ACHN (cell line): ENCODE measurements at regions not wholly inside any gene's neighbourhood (a gene's known extent, or its start where the extent isn't known, plus 50 kb on each side); places are given as distances from the start of the nearest gene placed in this dataset.
"Not testable (repeated sequence)": the region's sequence is repeated elsewhere in the genome, so short reads cannot be mapped to it uniquely, and the experiment has no call there.

Experiments
- DNase-seq: peaks from one replicate; pipeline ENCODE4 v3.0.0-alpha.2; 2015
- in situ Hi-C: cut with HindIII; loops from 2 replicates; pipeline ENCODE4 v1.10.0; 2017; ENCODE audit warnings: low sequenced_read_pairs, low pct_ligation_motif_present, low pct_unique_long_range_greater_than_20kb

GRCh38 chr1:234902774-234903547 lies 225.7 kb downstream of the TOMM20 start:
- DNase-seq = no peak
- in situ Hi-C loops = no loop called here

GRCh38 chr1:234901491-234902049 lies 227.1 kb downstream of the TOMM20 start:
- in situ Hi-C loops = no loop called here
- DNase-seq = no peak

GRCh38 chr1:234900595-234900994 lies 228.0 kb downstream of the TOMM20 start:
- no peak for DNase-seq
- in situ Hi-C loops = no loop called here

GRCh38 chr1:234899730-234900072 lies 228.9 kb downstream of the TOMM20 start:
- DNase-seq = no peak
- in situ Hi-C loops = no loop called here

- no peak for DNase-seq
These were observed 229.5 kb downstream of the TOMM20 start for GRCh38 chr1:234899041-234899729.

GRCh38 chr1:234898455-234899033 lies 230.1 kb downstream of the TOMM20 start:
- in situ Hi-C loops = no loop called here
- DNase-seq = no peak

More at GRCh38 chr1:234899041-234899729, 229.5 kb downstream of the TOMM20 start:
- in situ Hi-C loops = no loop called here

- DNase-seq = no peak
These were observed 230.7 kb downstream of the TOMM20 start for GRCh38 chr1:234897754-234898454.

GRCh38 chr1:234897390-234897749 lies 231.3 kb downstream of the TOMM20 start:
- in situ Hi-C loops = no loop called here
- DNase-seq = no peak

More at GRCh38 chr1:234897754-234898454, 230.7 kb downstream of the TOMM20 start:
- in situ Hi-C loops = no loop called here

- no peak for DNase-seq
- in situ Hi-C loops = no loop called here
These were observed 231.9 kb downstream of the TOMM20 start for GRCh38 chr1:234896477-234897389.

- in situ Hi-C loops = no loop called here
- DNase-seq = peak; percentile 47
These were observed 234.7 kb downstream of the TOMM20 start for GRCh38 chr1:234893725-234894630.

GRCh38 chr1:234893359-234893724 lies 235.3 kb downstream of the TOMM20 start:
- no peak for DNase-seq
- in situ Hi-C loops = no loop called here

- in situ Hi-C loops = no loop called here
- no peak for DNase-seq
These were observed 236.0 kb downstream of the TOMM20 start for GRCh38 chr1:234892642-234893041.

GRCh38 chr1:234891427-234891826 lies 237.2 kb downstream of the TOMM20 start:
- in situ Hi-C loops = no loop called here
- no peak for DNase-seq

GRCh38 chr1:234889643-234890042 lies 239.0 kb downstream of the TOMM20 start:
- in situ Hi-C loops = no loop called here
- no peak for DNase-seq

GRCh38 chr1:234888247-234888646 lies 240.4 kb downstream of the TOMM20 start:
- in situ Hi-C loops, DNase-seq: not testable (repeated sequence)

GRCh38 chr1:234887016-234887900 lies 241.4 kb downstream of the TOMM20 start:
- in situ Hi-C loops = no loop called here
- DNase-seq = no peak
